HG03469 (cell line): ENCODE measurements at regions not wholly inside any gene's neighbourhood (a gene's known extent, or its start where the extent isn't known, plus 50 kb on each side); places are given as distances from the start of the nearest gene placed in this dataset.

Experiments used
- ATAC-seq: cut with Tn5 transposase; IDR thresholded peaks from one replicate; pipeline ENCODE4 v1.9.1; 2021; ENCODE audit warnings: mild to moderate bottlenecking, moderate library complexity, moderate number of reproducible peaks; ENCODE audit not compliant: unreplicated experiment

DNA sequence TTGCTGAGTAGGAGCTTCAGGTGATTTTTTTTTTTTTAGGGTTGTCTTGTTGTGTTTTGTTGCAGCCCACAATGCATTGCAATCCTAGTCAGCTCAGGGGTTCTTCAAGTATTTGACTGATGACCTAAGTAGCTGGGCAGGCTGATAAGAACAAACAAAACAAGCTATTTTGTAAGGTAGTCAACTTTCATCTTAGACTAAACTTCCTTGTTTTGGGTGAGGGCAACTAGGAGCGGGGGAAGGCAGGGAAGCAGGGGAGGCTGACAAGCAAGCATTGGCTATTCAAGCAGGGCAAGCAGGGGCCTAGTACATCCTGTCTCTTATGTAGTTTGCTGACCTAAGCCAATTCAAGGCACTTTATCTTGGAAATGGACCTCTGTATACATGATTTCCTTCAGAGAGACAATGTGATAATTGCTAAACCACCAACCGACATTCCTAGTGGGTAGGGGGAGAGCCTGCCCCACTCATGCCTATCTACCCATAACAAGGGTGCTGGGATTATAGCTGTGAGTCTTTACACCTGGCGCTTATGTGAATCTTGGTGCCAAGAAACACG, 163.3 kb upstream of the PRKCQ start:
- ATAC-seq: no peak

DNA sequence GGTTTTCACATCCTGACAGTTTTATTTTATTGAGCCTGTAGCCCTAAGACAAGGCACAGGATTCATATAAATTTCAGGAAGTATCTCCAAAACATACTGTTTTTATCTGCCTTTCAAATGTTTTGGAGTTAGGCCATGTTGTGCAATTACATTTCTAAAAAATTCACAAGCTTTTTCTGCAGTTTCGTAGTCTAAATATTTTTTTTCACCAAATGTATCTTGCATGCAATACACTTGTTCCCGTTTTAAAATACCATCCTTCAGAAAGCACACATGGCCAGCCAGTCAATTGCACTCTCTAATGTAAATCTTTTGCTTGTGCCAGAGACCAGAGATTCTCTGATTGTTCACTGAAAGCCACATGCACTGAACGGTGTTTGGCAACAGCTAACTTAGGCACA, 161.5 kb upstream of the PRKCQ start:
- ATAC-seq: no peak

DNA sequence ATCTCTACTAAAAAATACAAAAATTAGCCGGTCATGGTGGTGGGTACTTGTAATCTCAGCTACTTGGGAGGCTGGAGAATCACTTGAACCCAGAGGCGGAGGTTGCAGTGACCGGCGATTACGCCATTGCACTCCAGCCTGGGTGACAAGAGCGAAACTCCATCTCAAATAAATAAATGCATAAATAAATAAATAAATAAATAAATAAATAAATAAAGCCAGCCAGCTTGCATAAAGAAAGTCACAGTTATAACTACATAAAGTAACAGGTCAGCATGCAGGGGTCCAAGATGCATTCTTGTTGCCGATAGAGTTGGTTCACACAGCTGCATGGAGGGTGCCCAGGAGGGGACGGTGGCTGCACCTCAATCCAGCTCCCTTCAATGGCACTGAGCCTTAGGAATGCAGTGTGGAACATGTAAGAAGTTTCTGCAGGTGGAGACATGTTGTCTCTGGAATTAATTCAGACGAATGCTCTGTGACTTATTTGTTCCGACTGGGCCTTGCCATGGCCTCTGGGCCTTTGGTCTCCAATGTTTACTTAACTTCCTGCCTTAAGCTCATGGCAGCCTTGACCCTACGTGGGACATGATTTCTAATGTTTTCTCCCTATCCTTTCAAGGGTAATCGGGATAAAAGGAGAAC, 159.6 kb upstream of the PRKCQ start:
- no peak for ATAC-seq

DNA sequence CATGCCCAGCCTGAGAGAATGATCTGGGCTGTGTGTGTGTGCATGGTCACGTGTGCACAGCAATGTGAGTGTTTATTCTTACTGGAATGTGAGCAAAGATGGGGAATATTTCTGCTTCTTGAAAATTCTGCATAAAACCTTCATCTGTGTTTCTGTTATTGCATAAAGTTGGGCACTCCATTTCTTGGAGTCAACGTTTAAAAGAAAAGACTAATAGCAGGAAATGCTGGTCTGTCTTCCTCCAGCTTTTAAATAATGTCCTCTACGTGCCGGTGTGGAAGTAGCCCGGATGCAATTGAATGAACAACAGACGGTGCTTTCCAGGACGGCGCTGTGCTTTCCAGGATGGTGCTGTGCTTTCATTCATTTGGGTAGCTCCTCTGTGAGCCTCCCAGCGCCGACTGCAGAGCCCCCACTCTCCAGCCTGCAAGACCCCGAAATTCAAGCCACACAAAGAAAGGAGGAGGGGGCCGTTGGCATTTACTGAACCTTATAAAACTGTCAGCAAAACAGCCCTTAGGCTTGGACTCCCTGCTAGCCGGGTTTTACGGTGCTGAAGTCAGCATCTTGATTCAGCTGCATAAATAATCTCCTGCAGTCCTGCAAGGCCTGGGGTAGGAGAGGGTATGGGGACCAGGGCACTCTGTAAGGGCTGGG, 158.2 kb upstream of the PRKCQ start:
- ATAC-seq: no peak

DNA sequence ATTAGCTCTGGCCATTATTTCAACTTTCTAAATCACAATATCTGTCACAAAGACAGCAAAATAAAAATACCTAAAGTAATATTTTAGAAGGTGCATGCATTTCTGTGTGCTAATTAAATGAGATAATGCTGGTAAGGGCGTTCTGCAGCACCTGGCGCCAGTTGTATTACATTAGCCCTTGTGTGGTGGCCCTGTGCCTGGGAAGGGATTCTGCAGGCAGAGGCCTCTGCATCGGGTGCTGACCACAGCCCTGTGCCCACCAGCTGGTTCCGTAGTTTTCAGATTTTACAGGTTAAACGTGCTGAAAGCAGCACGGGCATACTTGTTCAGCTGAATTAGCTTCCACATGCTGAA, 157.7 kb upstream of the PRKCQ start:
- no peak for ATAC-seq

DNA sequence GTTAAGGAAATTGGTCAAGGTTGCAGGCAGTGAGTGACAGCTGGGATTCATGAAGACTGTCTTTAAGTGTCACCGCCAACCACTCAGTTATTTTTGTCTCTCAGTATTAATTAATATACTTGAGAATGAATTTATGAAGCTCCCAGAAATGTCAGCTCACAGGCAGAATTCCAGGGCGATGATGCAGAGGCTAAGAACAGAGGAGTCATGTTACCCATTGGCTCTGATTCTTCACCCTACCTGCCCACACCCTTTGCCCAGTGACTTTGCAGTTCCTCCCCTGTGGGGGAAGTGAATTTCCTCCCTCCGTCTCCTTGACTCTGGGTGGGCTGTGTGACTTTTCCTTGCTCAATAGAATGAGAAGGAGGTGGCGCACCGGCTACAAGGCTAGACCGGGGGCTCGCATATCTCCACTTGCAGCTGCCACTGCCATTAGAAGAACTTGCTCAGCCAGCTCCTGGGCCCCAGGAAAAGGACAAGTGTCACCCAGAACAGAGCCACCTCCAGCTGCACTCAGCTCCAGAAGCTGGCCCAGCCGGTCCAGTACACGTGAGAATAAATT, 157.1 kb upstream of the PRKCQ start:
- ATAC-seq: no peak

DNA sequence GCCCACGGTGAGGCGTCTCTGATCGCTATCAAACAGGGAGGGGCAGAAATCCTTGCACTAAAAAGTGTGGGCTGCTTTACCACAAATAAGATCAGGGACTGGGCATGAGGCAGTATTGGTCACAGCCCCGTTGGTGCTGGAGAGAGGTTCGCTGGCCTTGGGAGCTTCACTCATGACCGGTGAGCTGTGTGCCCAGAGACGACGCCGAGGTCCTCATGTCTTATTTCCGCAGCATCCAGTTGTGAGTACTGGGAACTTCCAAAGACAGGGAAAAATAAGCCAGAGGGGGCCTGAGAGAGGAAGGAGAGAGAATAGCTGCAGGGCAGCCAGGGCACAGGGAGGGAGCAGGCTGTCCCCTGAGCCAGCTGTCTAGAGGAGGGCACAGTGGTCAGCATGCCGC, 154.2 kb upstream of the PRKCQ start:
- ATAC-seq: no peak

DNA sequence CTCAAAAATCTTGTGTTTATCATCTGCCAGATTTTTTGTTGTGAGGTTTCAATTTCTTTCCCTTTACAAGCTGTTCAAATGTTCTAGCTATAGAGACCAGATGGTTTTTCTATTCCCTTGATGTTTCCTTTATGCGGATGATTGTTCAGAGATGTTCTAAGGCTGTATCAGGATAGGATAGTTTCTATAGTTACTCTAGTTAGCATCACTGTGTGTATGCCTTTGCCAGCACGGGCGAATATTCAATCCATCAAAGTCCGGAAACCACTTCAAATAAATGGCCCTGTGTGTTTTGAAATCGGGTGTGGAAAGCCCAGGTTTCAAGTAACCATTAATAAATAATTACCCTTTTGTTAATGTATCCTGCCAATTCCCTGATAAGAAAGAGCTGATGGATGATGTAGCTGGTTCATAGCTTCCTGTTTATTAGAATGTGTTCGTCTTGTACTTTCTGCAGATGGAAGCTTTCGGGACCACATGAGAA, 149.8 kb upstream of the PRKCQ start:
- ATAC-seq: no peak

DNA sequence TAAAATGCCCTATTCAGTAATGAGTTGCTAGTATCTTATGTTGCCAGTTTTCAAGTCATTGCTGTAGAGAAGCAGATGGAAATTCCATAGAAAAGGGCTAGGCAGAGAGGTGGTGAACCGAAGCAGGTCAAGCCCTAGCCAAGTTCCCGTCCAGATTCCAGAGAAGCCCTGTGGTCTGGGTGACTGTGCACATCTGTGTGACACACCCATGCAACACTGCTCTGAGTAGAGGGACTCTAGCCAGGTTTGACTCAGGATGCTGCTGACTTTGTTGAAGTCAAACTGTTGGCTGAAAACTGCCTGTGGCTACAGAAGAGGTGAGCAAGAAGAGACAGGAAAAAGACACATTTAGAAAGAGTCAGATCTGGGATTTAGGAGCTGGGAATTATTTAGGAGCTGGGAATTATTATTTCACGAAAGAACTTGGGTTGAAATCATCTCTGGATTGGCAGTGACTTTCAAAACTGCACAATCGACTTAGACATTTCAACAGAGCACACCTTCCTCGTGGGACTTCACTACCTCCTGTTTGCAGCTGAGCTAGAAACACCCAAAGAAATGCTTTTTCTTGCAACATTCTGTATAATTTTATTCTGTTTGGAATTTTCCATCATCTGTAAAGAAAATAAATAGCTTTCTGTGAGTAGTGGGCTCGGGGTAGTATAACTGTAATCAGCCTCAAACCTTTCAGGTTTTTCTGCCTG, 149.1 kb upstream of the PRKCQ start:
- ATAC-seq: no peak

DNA sequence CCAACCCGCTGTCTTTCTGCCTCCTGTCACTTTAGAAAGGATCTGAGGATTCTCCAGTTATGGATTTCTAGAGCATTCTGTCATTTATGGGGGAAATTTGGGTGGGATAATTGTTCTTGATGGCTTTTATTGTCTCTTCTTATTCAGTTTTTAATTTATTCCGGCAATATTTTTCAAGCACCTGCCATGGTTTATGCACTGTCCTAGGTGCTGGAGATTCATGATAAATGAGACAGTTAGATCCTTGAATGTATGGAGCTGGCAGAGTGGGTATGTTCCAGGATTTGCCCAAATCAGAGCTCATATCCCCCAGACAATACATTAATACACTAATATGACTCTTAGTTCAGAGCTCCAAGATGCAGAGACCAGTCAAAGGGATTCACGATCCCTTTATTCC, 146.8 kb upstream of the PRKCQ start:
- no peak for ATAC-seq

DNA sequence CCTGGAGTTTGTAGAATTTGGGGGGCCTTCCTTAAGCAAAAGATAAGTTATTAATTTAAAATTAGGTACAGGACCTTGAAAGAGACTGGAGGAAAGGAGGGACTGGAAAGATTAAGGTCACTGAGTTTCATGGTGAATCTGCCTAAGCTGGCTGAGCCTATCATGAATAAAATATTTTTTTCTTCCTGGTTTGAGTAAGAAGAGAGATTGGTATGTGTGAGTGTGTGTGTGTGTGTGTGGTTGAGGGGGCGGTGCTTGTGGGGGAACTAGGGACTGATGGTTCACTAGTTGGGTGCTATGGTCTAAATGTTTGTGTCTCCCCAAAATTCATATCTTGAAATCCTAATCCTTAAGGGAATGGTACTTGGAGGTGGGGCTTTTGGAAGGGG, 142.5 kb upstream of the PRKCQ start:
- no peak for ATAC-seq

DNA sequence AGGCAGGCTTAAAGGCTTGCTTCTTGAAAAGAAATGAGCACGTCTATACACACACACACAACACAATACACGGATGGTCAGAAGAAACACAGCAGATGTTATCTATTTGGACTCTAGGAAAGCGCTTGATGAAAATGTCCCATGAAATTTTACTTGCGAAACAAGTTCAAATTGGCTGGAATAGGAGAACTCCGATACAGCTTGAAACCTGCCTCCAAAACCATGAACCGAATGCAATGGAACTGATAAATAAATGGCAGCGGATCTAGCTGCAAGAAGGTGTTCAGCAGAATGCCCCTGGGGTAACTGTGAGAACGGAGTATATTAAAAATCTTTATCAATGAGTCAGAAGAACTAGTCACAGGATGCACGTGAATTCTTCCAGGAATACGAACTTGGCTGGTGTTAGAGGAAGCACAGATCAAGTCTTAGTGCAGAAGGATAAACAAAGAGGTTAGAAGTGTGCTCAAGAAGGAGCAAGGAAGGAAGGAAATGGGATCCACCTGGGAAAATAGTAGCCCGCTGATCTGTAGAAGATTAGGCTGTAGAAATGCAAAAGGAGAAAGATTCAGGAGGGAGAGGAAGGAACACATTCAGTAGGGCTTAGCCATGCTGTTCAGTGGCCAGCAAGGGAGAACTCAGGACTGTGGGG, 142.0 kb upstream of the PRKCQ start:
- ATAC-seq: no peak

DNA sequence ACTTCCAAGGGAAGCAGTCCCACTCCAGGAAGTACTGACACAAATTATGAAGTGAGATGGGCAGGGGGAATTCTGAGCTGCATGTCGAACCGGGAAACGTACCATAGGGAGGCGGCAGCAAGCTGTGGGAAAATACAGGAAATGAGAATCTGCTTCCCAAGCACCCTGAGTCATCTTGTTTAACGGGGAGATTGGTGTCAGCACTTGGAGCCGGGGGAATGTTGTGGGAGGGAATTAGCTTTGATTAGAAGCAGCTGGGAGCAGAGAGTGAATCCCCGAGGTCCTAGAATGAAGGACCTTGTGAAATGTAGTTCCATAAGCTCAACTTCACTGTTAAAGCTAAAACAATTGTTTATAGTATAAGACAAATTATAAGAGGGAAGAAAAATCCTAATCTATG, 141.4 kb upstream of the PRKCQ start:
- no peak for ATAC-seq

DNA sequence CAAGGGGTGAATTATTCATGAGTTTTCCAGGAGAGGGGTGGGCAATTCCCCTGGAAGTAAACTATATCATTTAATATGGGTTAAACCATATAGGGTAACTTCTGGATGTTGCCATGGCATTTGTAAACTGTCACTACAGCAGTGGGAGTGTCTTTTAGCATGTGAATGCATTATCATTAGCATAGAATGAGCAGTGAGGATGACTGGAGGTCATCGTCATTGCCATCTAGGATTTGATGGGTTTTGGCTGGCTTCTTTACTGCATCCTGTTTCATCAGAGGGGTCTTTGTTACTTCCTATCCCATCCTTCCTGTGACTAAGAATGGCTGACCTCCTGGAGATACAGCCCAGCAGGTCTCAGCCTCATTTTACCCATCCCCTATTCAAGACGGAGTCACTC, 139.5 kb upstream of the PRKCQ start:
- ATAC-seq: no peak

DNA sequence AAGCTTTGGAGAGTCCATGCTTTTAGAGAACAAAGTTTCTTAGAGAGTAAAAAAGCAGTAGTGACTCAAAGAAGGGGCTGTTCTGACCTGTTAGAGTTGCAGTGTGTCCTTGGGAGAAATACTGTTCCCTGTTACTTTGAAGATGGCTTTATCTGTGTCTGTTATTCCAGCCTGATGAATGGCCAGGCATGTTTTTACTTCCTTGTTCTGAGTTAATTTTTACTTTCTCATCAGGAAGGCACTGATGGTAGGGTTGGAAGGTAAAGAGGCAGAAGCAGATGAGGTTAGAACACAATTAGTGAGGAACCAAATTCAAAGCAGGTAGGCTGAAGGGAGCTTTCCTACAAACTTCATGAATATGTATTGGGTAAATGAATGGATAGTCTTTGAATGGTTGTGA, 138.5 kb upstream of the PRKCQ start:
- ATAC-seq: no peak

DNA sequence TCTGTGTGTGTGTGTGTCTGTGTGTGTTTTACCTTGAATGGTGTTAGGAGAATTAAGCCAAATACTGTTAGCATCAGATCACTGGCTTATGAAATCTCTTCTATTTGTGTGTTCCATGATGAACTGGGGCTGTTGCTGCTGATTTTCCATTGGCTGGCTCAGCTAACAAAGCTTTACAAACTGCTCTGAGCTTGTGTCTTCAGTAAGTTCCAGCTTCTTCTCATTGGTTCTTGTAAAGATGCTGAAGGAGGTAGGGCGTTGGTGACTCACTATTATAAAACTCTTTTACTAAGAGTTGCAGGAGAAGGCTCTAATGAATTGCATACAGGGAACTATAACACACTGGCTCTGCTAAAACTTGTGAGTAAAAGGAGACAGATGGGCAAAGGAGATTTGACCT, 136.4 kb upstream of the PRKCQ start:
- no peak for ATAC-seq

DNA sequence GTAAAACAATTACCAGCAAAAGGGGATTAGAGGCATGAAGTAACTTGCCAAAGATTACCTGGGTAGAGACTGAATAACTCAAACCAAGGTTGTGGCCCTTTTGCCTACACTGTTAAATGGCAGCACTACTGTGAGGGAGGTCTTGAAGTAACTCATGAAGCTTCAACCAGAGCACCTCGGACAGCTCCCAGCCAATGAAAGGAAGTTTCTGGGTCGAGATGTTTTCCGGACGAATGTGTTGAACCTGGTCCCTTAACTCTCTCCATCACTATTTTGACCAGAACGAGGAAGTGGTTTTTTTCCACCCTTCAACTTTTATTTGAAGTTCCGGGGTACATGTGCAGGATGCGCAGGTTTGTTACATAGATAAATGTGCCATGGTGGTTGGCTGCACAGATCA, 133.6 kb upstream of the PRKCQ start:
- no peak for ATAC-seq

DNA sequence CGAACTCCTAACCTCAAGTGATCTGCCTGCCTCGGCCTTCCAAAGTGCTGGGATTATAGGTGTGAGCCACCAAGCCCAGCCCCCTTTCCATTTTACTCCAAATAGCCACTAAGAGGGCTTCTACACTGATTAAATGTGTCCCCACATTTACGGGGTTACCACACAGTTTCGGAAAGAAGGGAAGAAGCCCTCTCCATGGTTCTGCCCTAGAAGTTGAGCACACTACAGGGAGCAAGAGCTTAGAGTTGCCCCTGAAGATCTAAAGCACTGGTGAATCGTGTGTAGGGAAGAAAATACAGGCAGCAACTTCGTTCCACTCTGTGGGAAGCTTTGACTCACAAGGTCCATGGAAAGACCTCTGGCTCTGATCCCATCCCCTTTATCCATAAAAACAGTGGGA, 133.0 kb upstream of the PRKCQ start:
- ATAC-seq: no peak

DNA sequence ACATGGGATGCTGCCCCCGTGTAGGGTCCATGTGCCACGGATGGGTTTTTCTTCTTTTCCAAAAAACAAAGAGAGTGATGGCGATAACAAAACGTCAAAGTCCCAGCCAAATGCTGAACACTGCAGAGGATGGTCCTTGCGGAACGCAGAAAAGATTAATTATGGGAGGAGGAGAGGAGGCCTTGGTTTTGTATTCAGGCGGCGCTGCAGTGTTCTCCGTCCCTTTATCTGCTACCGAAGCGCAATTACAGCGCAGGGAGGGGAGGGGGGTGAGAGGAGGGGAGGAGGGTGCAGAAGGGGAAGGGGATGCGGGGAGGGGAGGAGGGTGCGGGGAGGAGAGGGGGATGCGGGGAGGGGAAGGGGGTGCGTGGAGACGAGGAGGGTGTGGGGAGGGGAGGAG, 131.8 kb upstream of the PRKCQ start:
- ATAC-seq: no peak

DNA sequence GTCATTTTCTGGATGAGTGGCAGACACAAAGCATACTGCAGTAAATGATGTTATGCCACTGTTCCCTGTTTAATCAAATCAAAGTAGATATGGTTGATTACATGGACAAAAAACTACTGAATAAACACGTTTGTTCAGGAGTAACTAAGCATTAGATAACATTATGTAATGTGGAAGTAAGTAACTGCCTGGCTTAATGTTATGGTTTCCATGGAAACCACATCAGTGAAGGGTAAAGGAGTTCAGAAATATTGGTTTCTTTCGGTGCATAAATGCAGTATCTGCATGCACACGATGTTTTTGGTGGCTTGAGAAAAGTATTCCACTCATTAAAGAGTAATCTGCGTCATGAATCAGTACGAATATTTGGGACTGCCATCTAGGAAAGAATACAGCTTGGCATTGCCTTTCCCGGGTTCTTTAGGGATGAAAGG, 131.3 kb upstream of the PRKCQ start:
- ATAC-seq: no peak

DNA sequence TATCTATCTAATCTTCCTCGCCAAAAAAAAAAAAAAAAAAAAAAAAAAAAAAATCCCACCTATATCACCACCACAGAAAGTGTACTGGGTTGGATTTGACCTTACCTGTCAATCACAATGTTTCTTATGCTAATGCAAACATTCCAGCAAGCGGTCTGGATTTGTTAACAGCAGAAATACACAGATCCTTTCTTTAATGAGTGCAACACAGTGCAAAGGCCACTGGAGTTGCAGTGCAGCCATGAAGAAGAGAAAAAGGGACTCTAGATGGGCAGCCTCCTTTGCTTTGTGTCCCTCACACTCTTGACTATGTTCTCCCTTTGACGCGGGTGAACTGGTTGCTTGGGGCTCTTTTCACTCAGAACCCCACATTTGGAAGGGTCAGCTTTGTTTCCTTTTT, 127.3 kb upstream of the PRKCQ start:
- no peak for ATAC-seq
